ENCODE measurements at regions not wholly inside any gene's neighbourhood (a gene's known extent, or its start where the extent isn't known, plus 50 kb on each side); places are given as distances from the start of the nearest gene placed in this dataset.

DNA sequence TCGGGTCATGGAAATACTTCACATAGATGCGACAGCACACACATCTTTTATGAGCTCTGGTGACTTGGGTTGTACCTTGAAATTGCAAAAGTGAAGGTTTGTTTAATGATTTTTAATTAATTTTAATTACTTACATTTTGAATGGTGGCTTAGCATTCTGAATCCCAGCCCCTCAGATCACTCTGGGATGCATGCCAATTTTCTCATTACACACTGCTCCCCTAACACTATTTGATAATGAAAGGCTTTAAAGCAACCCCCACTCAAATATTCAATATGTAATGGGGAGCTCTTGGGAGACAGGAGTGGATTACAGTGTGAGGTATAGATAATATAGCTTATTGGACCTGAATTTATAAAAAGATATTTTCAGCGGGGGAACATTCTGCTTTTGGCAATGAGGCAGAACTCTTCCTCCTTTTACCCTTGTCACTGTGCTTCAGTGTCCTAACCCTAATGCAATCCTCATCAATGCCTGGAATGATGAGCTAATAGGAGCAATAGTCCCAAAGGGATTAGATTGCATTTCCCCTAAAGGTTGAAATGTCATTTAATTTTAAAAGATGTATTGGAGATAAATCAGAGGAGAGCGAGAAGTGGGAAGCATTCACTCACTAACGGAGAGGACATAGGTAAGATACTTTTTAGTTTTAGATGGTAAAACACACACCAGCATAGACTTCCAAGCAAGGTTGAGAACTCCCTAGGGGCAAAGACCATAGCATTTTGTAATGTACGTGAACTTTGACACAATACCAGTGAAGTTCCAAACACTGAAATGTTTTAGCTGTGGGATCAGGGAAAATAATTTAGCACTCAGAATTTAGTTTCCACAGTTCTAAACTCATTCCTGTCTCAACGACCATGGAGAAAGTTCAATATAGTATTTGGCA, 384.1 kb upstream of the PLXNA2 start:
- no peak for TF ChIP-seq POLR2A (IDR thresholded peaks at IDR 0.05; ENCODE audit: low read depth)
- TF ChIP-seq, protein P1, sequence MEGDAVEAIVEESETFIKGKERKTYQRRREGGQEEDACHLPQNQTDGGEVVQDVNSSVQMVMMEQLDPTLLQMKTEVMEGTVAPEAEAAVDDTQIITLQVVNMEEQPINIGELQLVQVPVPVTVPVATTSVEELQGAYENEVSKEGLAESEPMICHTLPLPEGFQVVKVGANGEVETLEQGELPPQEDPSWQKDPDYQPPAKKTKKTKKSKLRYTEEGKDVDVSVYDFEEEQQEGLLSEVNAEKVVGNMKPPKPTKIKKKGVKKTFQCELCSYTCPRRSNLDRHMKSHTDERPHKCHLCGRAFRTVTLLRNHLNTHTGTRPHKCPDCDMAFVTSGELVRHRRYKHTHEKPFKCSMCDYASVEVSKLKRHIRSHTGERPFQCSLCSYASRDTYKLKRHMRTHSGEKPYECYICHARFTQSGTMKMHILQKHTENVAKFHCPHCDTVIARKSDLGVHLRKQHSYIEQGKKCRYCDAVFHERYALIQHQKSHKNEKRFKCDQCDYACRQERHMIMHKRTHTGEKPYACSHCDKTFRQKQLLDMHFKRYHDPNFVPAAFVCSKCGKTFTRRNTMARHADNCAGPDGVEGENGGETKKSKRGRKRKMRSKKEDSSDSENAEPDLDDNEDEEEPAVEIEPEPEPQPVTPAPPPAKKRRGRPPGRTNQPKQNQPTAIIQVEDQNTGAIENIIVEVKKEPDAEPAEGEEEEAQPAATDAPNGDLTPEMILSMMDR (IDR thresholded peaks at IDR 0.05) = no peak
- no peak for TF ChIP-seq EP300 (IDR thresholded peaks at IDR 0.05)
- no peak for TF ChIP-seq POLR2AphosphoS5 (IDR thresholded peaks at IDR 0.05)
